A549 (cell line): ENCODE measurements at regions not wholly inside any gene's neighbourhood (a gene's known extent, or its start where the extent isn't known, plus 50 kb on each side); places are given as distances from the start of the nearest gene placed in this dataset.

Source experiments
- HDAC2 ChIP-seq: fragments of 200-600 bp; sonication (generic); IDR thresholded peaks from 2 replicates; pipeline ENCODE4 v1.6.1; 2016
- JUNB ChIP-seq: fragments of >200 bp; sonication (Bioruptor Twin); formaldehyde crosslinking; IDR thresholded peaks from 2 replicates; pipeline ENCODE4 v1.6.1; 2016

DNA sequence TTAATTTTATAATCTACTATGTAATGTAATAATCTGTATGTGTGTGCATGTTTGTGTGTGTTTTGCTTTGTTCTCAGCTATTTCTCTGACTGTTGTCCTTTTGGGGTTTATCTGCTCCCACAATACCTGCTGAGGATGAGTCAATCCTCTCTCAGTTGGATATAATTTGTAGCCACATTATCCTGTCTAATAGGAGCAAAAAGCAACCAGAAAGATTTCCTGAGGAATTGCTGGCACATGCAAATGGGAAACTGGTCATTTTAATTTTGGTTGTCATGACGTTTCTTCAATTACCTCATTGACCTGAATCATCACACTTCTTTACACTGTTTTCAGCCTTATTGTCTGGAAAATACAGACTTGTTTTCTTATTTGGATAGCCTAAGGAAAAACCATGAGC, 488.4 kb downstream of the KLF5 start:
- TF ChIP-seq JUNB (no peak), HDAC2 (no peak)
